H1 (cell line): ENCODE measurements at regions not wholly inside any gene's neighbourhood (a gene's known extent, or its start where the extent isn't known, plus 50 kb on each side); places are given as distances from the start of the nearest gene placed in this dataset.

Experiments used
- CTCF ChIA-PET: fragments of 300-600 bp; sonication (Branson Sonifier 250); formaldehyde crosslinking; loops from one replicate; lab custom pipeline; 2021; ENCODE audit not compliant: partially characterized antibody; lab: Charles Lee
- POLR2A ChIA-PET: fragments of 300-600 bp; sonication (Branson Sonifier 250); formaldehyde crosslinking; loops from one replicate; lab custom pipeline; 2021; ENCODE audit warnings: inconsistent platforms; ENCODE audit not compliant: partially characterized antibody; lab: Charles Lee
- DNase-seq, 2 experiments: peaks; one replicate each; pipeline versions ENCODE4 v3.0.0 to v3.0.0-alpha.2; 2010 to 2022; ENCODE audit warnings: low spot score in 2 of 2, low read depth in 1 of 2, mixed read lengths in 1 of 2
- FAIRE-seq: peaks from 2 replicates; lab custom pipeline; 2011; peaks lifted over from hg19 to GRCh38; lab: Jason Lieb, UNC
- H2AFZ ChIP-seq: 2 replicates; pipeline ENCODE4 v1.8.1; 2012; ENCODE audit warnings: low read length, inconsistent platforms
- H2AK5ac ChIP-seq: 2 replicates; pipeline ENCODE4 v1.6.1; 2013; ENCODE audit warnings: low read depth, low read length
- H2BK120ac ChIP-seq: replicated peaks from 2 replicates; pipeline ENCODE3; 2013; ENCODE audit warnings: low read depth, low read length, inconsistent platforms
- H2BK12ac ChIP-seq: 2 replicates; pipeline ENCODE4 v1.6.1; 2013; ENCODE audit warnings: low read depth, low read length
- H2BK15ac ChIP-seq: 2 replicates; pipeline ENCODE4 v1.6.1; 2013; ENCODE audit warnings: low read length
- H2BK20ac ChIP-seq: 2 replicates; pipeline ENCODE4 v1.6.1; 2013; ENCODE audit warnings: low read length
- H2BK5ac ChIP-seq: 2 replicates; pipeline ENCODE4 v1.6.1; 2013; ENCODE audit warnings: low read depth, low read length
- H3K14ac ChIP-seq: 2 replicates; pipeline ENCODE4 v1.6.1; 2013; ENCODE audit warnings: inconsistent platforms; ENCODE audit not compliant: insufficient read length
- H3K18ac ChIP-seq: 2 replicates; pipeline ENCODE4 v1.6.1; 2013; ENCODE audit warnings: low read length; ENCODE audit errors: extremely low read depth
- H3K23ac ChIP-seq: 2 replicates; pipeline ENCODE4 v1.6.1; 2013; ENCODE audit warnings: inconsistent platforms; ENCODE audit not compliant: insufficient read length
- H3K23me2 ChIP-seq: 2 replicates; pipeline ENCODE4 v1.6.1; 2013; ENCODE audit warnings: low read depth, low read length
- H3K27ac ChIP-seq: 2 replicates; pipeline ENCODE4 v1.6.1; 2011; ENCODE audit warnings: low read depth, low read length, inconsistent platforms
- H3K27me3 ChIP-seq, 4 experiments: replicated peaks in 1 of 4; 1 replicate in 1 of 4; 2 replicates in 3 of 4; pipeline versions ENCODE4 v1.6.1 to v1.8.1; 2011 to 2013; ENCODE audit warnings: low read length in 3 of 4, mild to moderate bottlenecking in 3 of 4, inconsistent platforms in 2 of 4, mixed read lengths in 2 of 4, moderate library complexity in 1 of 4; ENCODE audit not compliant: control insufficient read depth in 3 of 4, insufficient read depth in 3 of 4; ENCODE audit errors: extremely low read depth in 1 of 4
- H3K36me3 ChIP-seq, 4 experiments: 2 replicates each; pipeline versions ENCODE4 v1.6.1 to v1.8.1; 2011 to 2013; ENCODE audit warnings: mild to moderate bottlenecking in 4 of 4, low read length in 3 of 4, moderate library complexity in 2 of 4, control low read depth in 1 of 4, inconsistent platforms in 1 of 4; ENCODE audit not compliant: insufficient read depth in 4 of 4, control insufficient read depth in 2 of 4
- H3K4ac ChIP-seq: replicated peaks from 2 replicates; pipeline ENCODE3; 2013; ENCODE audit warnings: low read length, low read depth, mixed read lengths, inconsistent platforms; ENCODE audit not compliant: insufficient read length
- H3K4me1 ChIP-seq, 4 experiments: replicated peaks in 1 of 4; 1 replicate in 1 of 4; 2 replicates in 3 of 4; pipeline versions ENCODE4 v1.6.1 to v1.8.1; 2011 to 2013; ENCODE audit warnings: low read length in 3 of 4, inconsistent platforms in 2 of 4, mixed read lengths in 1 of 4; ENCODE audit not compliant: insufficient read depth in 4 of 4, control insufficient read depth in 3 of 4
- H3K4me2 ChIP-seq, 2 experiments: 2 replicates each; pipeline versions ENCODE4 v1.6.1 to v1.8.1; 2011 to 2013; ENCODE audit warnings: low read depth in 2 of 2, low read length in 2 of 2, control low read depth in 1 of 2, inconsistent platforms in 1 of 2, mild to moderate bottlenecking in 1 of 2; ENCODE audit not compliant: insufficient read depth in 1 of 2
- H3K4me3 ChIP-seq, 4 experiments: fragments of 200-600, 300-600 bp in 1 of 4; sonication (generic), shearing (Covaris generic), sonication (Bioruptor Twin) in 1 of 4; 2 replicates each; pipeline versions ENCODE4 v1.5.1 to v1.8.1; 2011 to 2016; ENCODE audit warnings: low read length in 4 of 4, low read depth in 3 of 4, control low read depth in 2 of 4, inconsistent platforms in 2 of 4, mild to moderate bottlenecking in 2 of 4, mixed read lengths in 1 of 4, moderate library complexity in 1 of 4; ENCODE audit not compliant: insufficient read depth in 2 of 4; ENCODE audit errors: extremely low read depth in 1 of 4
- H3K56ac ChIP-seq: replicated peaks from 2 replicates; pipeline ENCODE3; 2013; ENCODE audit warnings: low read depth, mild to moderate bottlenecking, mixed read lengths, low read length, inconsistent platforms; ENCODE audit not compliant: insufficient read length
- H3K79me1 ChIP-seq: 2 replicates; pipeline ENCODE4 v1.6.1; 2013; ENCODE audit warnings: low read depth, low read length, control low read depth
- H3K79me2 ChIP-seq, 2 experiments: 2 replicates each; pipeline versions ENCODE4 v1.6.1 to v1.8.1; 2012 to 2013; ENCODE audit warnings: low read length in 2 of 2, mild to moderate bottlenecking in 2 of 2, inconsistent platforms in 1 of 2; ENCODE audit not compliant: insufficient read depth in 2 of 2, control insufficient read depth in 1 of 2
- H3K9ac ChIP-seq, 4 experiments: replicated peaks in 1 of 4; 1 replicate in 1 of 4; 2 replicates in 3 of 4; pipeline versions ENCODE4 v1.6.1 to v1.8.1; 2011 to 2013; ENCODE audit warnings: low read depth in 3 of 4, low read length in 3 of 4, control low read depth in 2 of 4, mild to moderate bottlenecking in 2 of 4, moderate library complexity in 2 of 4, inconsistent platforms in 1 of 4; ENCODE audit errors: extremely low read depth in 1 of 4
- H3K9me3 ChIP-seq, 2 experiments: 2 replicates each; pipeline versions ENCODE4 v1.6.1 to v1.8.1; 2012 to 2013; ENCODE audit warnings: mild to moderate bottlenecking in 2 of 2, moderate library complexity in 2 of 2, control low read depth in 1 of 2, inconsistent platforms in 1 of 2, low read depth in 1 of 2, low read length in 1 of 2, mixed read lengths in 1 of 2; ENCODE audit not compliant: insufficient read depth in 2 of 2
- H4K20me1 ChIP-seq, 2 experiments: replicated peaks in 1 of 2; 2 replicates each; pipeline versions ENCODE3 to v1.8.1; 2011 to 2013; ENCODE audit warnings: inconsistent platforms in 2 of 2, low read length in 2 of 2, mild to moderate bottlenecking in 1 of 2; ENCODE audit not compliant: insufficient read depth in 2 of 2, control insufficient read depth in 1 of 2
- H4K5ac ChIP-seq: 2 replicates; pipeline ENCODE4 v1.6.1; 2013; ENCODE audit warnings: low read length, low read depth, mixed read lengths, inconsistent platforms; ENCODE audit not compliant: insufficient read length
- H4K8ac ChIP-seq: 2 replicates; pipeline ENCODE4 v1.8.0; 2013; ENCODE audit warnings: mild to moderate bottlenecking, moderate library complexity, low read length, inconsistent platforms; ENCODE audit not compliant: insufficient read depth; ENCODE audit errors: extremely low read depth
- H4K91ac ChIP-seq: replicated peaks from 2 replicates; pipeline ENCODE3; 2013; ENCODE audit warnings: low read length, mixed read lengths, inconsistent platforms; ENCODE audit not compliant: insufficient read length
- BRCA1 ChIP-seq: IDR thresholded peaks from 2 replicates; pipeline ENCODE4 v1.6.1; 2012; ENCODE audit warnings: low read depth, low read length, improper control_type of control experiment
- CTBP2 ChIP-seq: IDR thresholded peaks from 2 replicates; pipeline ENCODE4 v1.7.0; 2011; ENCODE audit warnings: borderline replicate concordance, mild to moderate bottlenecking, moderate library complexity, mixed read lengths, low read length; ENCODE audit not compliant: insufficient read depth, insufficient read length
- GABPA ChIP-seq: IDR thresholded peaks from 2 replicates; pipeline ENCODE4 v1.6.1; 2011; ENCODE audit warnings: mild to moderate bottlenecking, low read length, moderate library complexity, borderline replicate concordance; ENCODE audit not compliant: insufficient read depth
- JUND ChIP-seq: IDR thresholded peaks from 2 replicates; pipeline ENCODE4 v1.6.1; 2011; ENCODE audit warnings: mild to moderate bottlenecking, improper control_type of control experiment, low read length
- PHF8 ChIP-seq: fragments of 200-600 bp; sonication (generic); conservative IDR thresholded peaks from 2 replicates; pipeline ENCODE4 v1.7.1; 2012; ENCODE audit warnings: low read depth, mild to moderate bottlenecking, inconsistent platforms, low read length, moderate library complexity
- RXRA ChIP-seq: IDR thresholded peaks from 2 replicates; pipeline ENCODE4 v1.6.1; 2011; ENCODE audit warnings: low read depth, mild to moderate bottlenecking, low read length, moderate library complexity; ENCODE audit not compliant: insufficient read depth
- SIN3A ChIP-seq, 2 experiments: IDR thresholded peaks in 1 of 2; conservative IDR thresholded peaks in 1 of 2; 2 replicates each; pipeline ENCODE4 v1.6.1; 2011 to 2012; ENCODE audit warnings: low read length in 2 of 2, improper control_type of control experiment in 1 of 2, low read depth in 1 of 2, mild to moderate bottlenecking in 1 of 2
- SIX5 ChIP-seq: IDR thresholded peaks from 2 replicates; pipeline ENCODE4 v1.6.1; 2011; ENCODE audit warnings: mild to moderate bottlenecking, low read depth, low read length
- SP2 ChIP-seq: IDR thresholded peaks from 2 replicates; pipeline ENCODE4 v1.6.1; 2012; ENCODE audit warnings: mild to moderate bottlenecking, low read length, inconsistent platforms
- SRF ChIP-seq: IDR thresholded peaks from 2 replicates; pipeline ENCODE4 v1.6.1; 2011; ENCODE audit warnings: mild to moderate bottlenecking, low read depth, low read length, moderate library complexity
- TBP ChIP-seq: IDR thresholded peaks from 2 replicates; pipeline ENCODE4 v1.6.1; 2011; ENCODE audit warnings: low read depth, low read length, improper control_type of control experiment
- TCF12 ChIP-seq: IDR thresholded peaks from 2 replicates; pipeline ENCODE4 v1.6.1; 2011; ENCODE audit warnings: low read depth, mild to moderate bottlenecking, low read length
- whole genome bisulfite sequencing, 2 experiments: shearing (Covaris generic) in 1 of 2; methylation state at CpG; one replicate each; pipeline versions ENCODE4 v1.1.6 to v1.1.7; 2013 to 2015; ENCODE audit warnings: low lambda C conversion rate in 2 of 2, mixed read lengths in 2 of 2, inconsistent platforms in 1 of 2, low coverage in 1 of 2, missing lambda C conversion rate in 1 of 2; ENCODE audit not compliant: insufficient replicate concordance in 2 of 2, insufficient coverage in 1 of 2, insufficient read length in 1 of 2; ENCODE audit errors: extremely low coverage in 1 of 2, missing lambda C conversion rate in 1 of 2; 5-methylcytosine and 5-hydroxymethylcytosine counted together

DNA sequence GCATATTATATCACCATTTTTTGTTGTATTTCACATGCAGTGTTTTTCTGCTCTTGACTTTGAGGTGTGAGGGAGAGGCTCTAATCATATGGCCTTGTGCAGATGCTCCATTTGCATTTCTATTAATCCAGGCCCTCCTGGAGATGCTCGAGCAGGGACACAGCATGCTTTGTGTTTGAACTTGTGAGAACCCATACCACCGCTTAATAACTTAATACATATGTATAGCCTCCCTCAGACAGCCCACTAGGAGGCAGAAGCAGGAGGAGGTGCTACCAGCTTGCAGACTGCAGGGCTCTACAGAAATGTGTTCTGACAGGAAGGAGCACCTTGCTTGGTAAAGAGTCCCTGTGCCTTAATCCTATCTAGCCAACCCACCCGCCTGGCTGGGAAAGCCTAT is 155.2 kb downstream of the BARHL2 start:
- Histone ChIP-seq H3K4me3 (peak overlapping the region in 1 of 4 experiments; percentile 19; a peak in 2 of 8 replicates), H4K20me1 (peaks cover 0 to 5% of the 10 kb centered on the region in 2 experiments), H3K23ac (no peak overlapping the region), H3K9ac (no peak overlapping the region), H3K14ac (no peak overlapping the region), H4K91ac (no peak overlapping the region), H3K27ac (no peak overlapping the region), H3K18ac (no peak overlapping the region), H2AFZ (no peak overlapping the region), H2BK20ac (no peak overlapping the region), H4K5ac (no peak overlapping the region), H3K36me3 (no peaks in the 10 kb centered on the region; a peak in 1 of 8 replicates), H2BK12ac (no peak overlapping the region), H4K8ac (no peak overlapping the region), H3K23me2 (no peaks in the 10 kb centered on the region; the same call in 1 of the 2 replicates), H3K4me2 (peak overlapping the region; percentile 40 to 51), H3K4ac (no peak overlapping the region), H2BK5ac (no peak overlapping the region), H3K79me2 (no peaks in the 10 kb centered on the region), H2AK5ac (no peak overlapping the region), H3K9me3 (no peaks in the 10 kb centered on the region), H3K27me3 (peaks cover 10 to 28% (median 24%) of the 10 kb centered on the region in 4 experiments), H3K56ac (no peak overlapping the region), H3K4me1 (peaks cover 0 to 28% (median 18%) of the 10 kb centered on the region in 4 experiments; a peak in 6 of 7 replicates), H2BK120ac (no peak overlapping the region), H3K79me1 (no peaks in the 10 kb centered on the region), H2BK15ac (no peak overlapping the region)
- DNase-seq (peak; percentile 60 to 71), FAIRE-seq (peak; percentile 93)
- WGBS, 2 experiments, result 9% methylated on average over 3 of the region's 3 CpGs; no CpG with 5 or more reads in 1 of the 2 experiments
- ChIA-PET CTCF (interaction anchor here (1.0 to 3.7 kb wide), 9 partner anchors 9 to 86 kb away, joined by 3 to 16 read pairs (median 4); no protein-coding TSS in a partner anchor), POLR2A (no interaction called here)
- TF ChIP-seq BRCA1, result no peak
- TF ChIP-seq TBP, result no peak
- peak; percentile 85; the same call in 1 of the 2 replicates for TF ChIP-seq TCF12
- no peak for TF ChIP-seq SIN3A (conservative IDR thresholded peaks at IDR 0.05 in 1 of 2, IDR thresholded peaks at IDR 0.05 in 1 of 2; ENCODE audit: low read depth in 1 of 2, low read length in 2 of 2)
- 0 out of 2 replicates have a peak, but pooled peaks have one; percentile 72 for TF ChIP-seq RXRA
- TF ChIP-seq CTBP2, result no peak
- no peak for TF ChIP-seq SRF
- no peak for TF ChIP-seq SIX5
- no peak for TF ChIP-seq SP2
- no peak for TF ChIP-seq PHF8
- no peak for TF ChIP-seq JUND
- no peak for TF ChIP-seq GABPA
